Fibroblast of mammary gland (primary cell): ENCODE measurements at regions not wholly inside any gene's neighbourhood (a gene's known extent, or its start where the extent isn't known, plus 50 kb on each side); places are given as distances from the start of the nearest gene placed in this dataset.

Experiments used
- DNase-seq: peaks from one replicate; pipeline ENCODE4 v3.0.0-alpha.2; 2010; ENCODE audit warnings: low read depth
- H3K4me3 ChIP-seq: 2 replicates; pipeline ENCODE4 v1.5.1; 2011; ENCODE audit warnings: low read depth, mild to moderate bottlenecking, low read length, moderate library complexity; ENCODE audit not compliant: control insufficient read depth
- CTCF ChIP-seq: conservative IDR thresholded peaks from 2 replicates; pipeline ENCODE4 v1.5.1; 2011; ENCODE audit warnings: low read depth, low read length, inconsistent platforms; ENCODE audit not compliant: control insufficient read depth, insufficient read depth

GRCh38 chr3:146827836-146828235 is 222.7 kb upstream of the PLSCR5 start:
- no peak overlapping the region for H3K4me3 ChIP-seq
- TF ChIP-seq CTCF = no peak
- no peak for DNase-seq

GRCh38 chr3:146823622-146824021 is 218.5 kb upstream of the PLSCR5 start:
- DNase-seq = no peak
- no peak overlapping the region for H3K4me3 ChIP-seq
- TF ChIP-seq CTCF = no peak

GRCh38 chr3:146818866-146819265 is 213.7 kb upstream of the PLSCR5 start:
- no peak for TF ChIP-seq CTCF
- H3K4me3 ChIP-seq = no peak overlapping the region
- no peak for DNase-seq

GRCh38 chr3:146818301-146818700 is 213.2 kb upstream of the PLSCR5 start:
- TF ChIP-seq CTCF = no peak
- no peak for DNase-seq

GRCh38 chr3:146817704-146818103 is 212.6 kb upstream of the PLSCR5 start:
- H3K4me3 ChIP-seq = no peak overlapping the region
- DNase-seq = peak; percentile 51
- TF ChIP-seq CTCF = peak; percentile 43

More at GRCh38 chr3:146818301-146818700, 213.2 kb upstream of the PLSCR5 start:
- H3K4me3 ChIP-seq = no peak overlapping the region

GRCh38 chr3:146814601-146815315 is 209.6 kb upstream of the PLSCR5 start:
- H3K4me3 ChIP-seq = no peak overlapping the region
- no peak for TF ChIP-seq CTCF
- peak; percentile 48 for DNase-seq
